ENCODE measurements at regions not wholly inside any gene's neighbourhood (a gene's known extent, or its start where the extent isn't known, plus 50 kb on each side); places are given as distances from the start of the nearest gene placed in this dataset.
"Not testable (repeated sequence)": the region's sequence is repeated elsewhere in the genome, so short reads cannot be mapped to it uniquely, and the experiment has no call there.

DNA sequence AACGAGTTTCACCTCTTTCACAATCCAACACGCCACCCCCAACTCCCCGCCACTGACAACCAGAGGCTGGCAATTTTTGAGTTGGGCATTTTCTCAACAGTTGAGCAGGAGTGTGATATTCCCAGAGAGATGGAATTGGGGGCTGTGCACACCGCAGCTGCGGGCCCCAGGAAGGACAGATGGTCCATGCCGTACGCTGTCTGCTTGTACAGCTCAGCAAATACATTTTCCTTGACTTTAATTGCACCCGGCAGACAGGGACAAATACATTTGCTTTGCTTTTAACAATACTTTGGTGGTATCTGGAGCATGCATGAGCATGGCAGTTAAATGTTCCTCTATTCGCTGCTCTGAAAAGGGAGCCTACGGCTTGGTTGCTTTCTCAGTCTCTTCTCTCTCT lies 354.2 kb upstream of the DPP6 start:
- TF ChIP-seq, protein P1, sequence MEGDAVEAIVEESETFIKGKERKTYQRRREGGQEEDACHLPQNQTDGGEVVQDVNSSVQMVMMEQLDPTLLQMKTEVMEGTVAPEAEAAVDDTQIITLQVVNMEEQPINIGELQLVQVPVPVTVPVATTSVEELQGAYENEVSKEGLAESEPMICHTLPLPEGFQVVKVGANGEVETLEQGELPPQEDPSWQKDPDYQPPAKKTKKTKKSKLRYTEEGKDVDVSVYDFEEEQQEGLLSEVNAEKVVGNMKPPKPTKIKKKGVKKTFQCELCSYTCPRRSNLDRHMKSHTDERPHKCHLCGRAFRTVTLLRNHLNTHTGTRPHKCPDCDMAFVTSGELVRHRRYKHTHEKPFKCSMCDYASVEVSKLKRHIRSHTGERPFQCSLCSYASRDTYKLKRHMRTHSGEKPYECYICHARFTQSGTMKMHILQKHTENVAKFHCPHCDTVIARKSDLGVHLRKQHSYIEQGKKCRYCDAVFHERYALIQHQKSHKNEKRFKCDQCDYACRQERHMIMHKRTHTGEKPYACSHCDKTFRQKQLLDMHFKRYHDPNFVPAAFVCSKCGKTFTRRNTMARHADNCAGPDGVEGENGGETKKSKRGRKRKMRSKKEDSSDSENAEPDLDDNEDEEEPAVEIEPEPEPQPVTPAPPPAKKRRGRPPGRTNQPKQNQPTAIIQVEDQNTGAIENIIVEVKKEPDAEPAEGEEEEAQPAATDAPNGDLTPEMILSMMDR (IDR thresholded peaks at IDR 0.05), result no peak
- Mint-ChIP-seq H3K27me3 (ENCODE audit: insufficient read depth) (no peaks in the 10 kb centered on the region; the same call in 1 of the 2 replicates), H3K4me3 (no peak overlapping the region), H3K4me1 (ENCODE audit: low read depth) (no peaks in the 10 kb centered on the region), H3K36me3 (ENCODE audit: low read depth) (no peaks in the 10 kb centered on the region), H3K27ac (no peak overlapping the region), H3K9me3 (peaks cover 62% of the 10 kb centered on the region)
- DNase-seq, result no peak

DNA sequence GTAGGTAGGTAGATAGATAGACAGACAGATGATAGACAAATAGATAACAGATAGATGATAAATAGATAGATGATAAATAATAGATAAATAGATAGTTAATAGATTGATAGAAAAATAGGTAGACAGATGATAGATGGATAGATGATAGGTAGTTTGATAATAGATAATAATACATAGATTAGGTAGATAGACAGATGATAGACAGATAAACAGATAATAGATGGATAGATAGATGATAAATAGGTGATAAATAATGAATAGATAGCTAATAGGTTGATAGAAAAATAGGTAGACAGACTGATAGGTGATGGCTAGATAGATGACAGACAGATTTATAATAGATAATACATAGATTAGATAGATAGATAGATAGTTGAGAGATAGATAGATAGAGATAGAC lies 350.5 kb upstream of the DPP6 start:
- no peak for DNase-seq
- Mint-ChIP-seq H3K4me1 (ENCODE audit: low read depth) (no peaks in the 10 kb centered on the region), H3K4me3 (no peak overlapping the region), H3K9me3 (peaks cover 44% of the 10 kb centered on the region), H3K27ac (no peak overlapping the region), H3K36me3 (ENCODE audit: low read depth) (no peaks in the 10 kb centered on the region), H3K27me3 (ENCODE audit: insufficient read depth) (no peaks in the 10 kb centered on the region; the same call in 1 of the 2 replicates)
- TF ChIP-seq, protein P1 (IDR thresholded peaks at IDR 0.05), result no peak

DNA sequence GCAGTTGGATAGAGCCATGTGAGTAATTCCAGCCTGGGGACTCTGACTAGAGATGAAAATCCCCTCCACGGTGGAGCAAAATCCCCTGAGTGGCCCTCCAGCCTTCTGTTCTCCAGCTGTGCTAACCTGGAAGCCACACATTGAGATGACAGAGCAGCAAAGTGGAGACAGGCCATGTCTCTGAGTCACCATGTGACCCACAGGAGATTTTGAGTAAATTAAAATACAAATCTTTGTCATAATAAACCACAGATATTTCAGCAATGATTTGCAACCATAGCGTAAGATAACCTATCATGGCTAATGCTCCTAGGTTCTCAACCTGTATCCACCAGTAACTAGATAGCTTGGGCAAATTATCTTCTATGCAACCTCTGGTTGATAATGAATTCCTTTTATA lies 328.3 kb upstream of the DPP6 start:
- H3K4me3 Mint-ChIP-seq; DNase-seq; H3K4me1 Mint-ChIP-seq (ENCODE audit: low read depth); H3K27ac Mint-ChIP-seq; H3K36me3 Mint-ChIP-seq (ENCODE audit: low read depth); H3K27me3 Mint-ChIP-seq (ENCODE audit: insufficient read depth): not testable (repeated sequence)
- peaks cover 29% of the 10 kb centered on the region for H3K9me3 Mint-ChIP-seq

DNA sequence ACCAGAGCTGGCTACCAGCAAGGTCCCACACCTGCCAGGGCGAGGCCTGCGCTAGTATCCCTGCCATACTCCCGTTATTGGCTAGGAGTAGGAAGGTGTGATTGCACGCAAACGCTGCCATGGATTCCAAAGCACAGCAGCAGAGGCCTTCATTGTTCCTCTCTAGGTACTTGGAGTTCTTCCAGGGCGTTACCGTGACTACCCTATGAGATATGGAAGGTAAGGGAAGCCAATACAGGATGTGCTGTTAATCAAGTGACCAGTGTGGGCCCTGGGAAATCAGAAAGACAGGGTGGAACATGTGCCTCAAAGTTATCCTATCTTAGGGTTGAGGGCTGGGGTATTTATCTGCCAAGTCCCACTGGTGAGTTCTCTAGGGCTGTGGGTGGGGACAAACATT lies 320.7 kb upstream of the DPP6 start:
- H3K4me1 Mint-ChIP-seq (ENCODE audit: low read depth); H3K4me3 Mint-ChIP-seq; H3K27ac Mint-ChIP-seq; H3K27me3 Mint-ChIP-seq (ENCODE audit: insufficient read depth); H3K36me3 Mint-ChIP-seq (ENCODE audit: low read depth); DNase-seq: not testable (repeated sequence)
- peaks cover 22% of the 10 kb centered on the region for H3K9me3 Mint-ChIP-seq

DNA sequence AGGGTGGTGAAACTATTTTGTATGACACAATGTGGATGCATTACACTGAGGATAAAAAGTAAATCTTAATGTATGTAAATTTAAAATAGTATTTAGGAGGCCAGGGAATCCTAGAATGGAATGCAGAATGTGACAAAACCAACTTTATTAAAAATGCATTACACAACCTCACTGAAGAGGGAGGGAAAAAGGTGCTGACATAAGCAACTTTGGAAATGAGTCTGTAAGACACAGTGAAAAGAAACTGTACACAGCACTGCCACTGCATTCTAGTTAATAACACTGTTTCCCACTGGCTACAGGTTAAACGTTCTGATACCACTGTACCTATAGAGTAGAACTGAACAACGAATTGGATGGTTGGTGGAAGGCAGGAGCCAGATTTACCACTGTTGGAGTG lies 308.8 kb upstream of the DPP6 start:
- H3K9me3 Mint-ChIP-seq, result peaks cover 33% of the 10 kb centered on the region
- not testable (repeated sequence) for H3K36me3 Mint-ChIP-seq (ENCODE audit: low read depth); H3K4me3 Mint-ChIP-seq; DNase-seq; H3K27me3 Mint-ChIP-seq (ENCODE audit: insufficient read depth); H3K4me1 Mint-ChIP-seq (ENCODE audit: low read depth); H3K27ac Mint-ChIP-seq

DNA sequence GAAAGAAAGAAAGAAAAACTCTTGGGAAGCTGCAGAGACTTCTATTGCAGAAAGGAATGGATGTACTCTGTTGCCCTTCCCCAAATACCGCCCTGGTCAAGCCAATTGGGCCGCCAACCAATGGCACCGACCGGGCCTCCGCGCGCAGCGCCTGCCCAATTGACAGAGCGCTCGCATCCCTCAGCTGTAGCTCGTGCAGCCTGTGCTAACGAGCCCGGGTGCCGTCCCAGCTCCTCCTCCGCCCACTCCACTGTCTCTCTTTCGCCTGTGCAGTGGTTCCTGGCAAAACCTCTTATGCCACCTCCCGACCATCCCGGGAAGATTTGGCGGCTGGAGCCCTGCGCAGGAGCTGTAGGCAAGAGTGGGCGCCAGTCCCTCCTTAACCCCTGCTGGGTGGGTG lies 304.2 kb upstream of the DPP6 start:
- H3K27me3 Mint-ChIP-seq (ENCODE audit: insufficient read depth); H3K36me3 Mint-ChIP-seq (ENCODE audit: low read depth); H3K27ac Mint-ChIP-seq; DNase-seq; H3K4me1 Mint-ChIP-seq (ENCODE audit: low read depth); H3K4me3 Mint-ChIP-seq: not testable (repeated sequence)
- peaks cover 22% of the 10 kb centered on the region for H3K9me3 Mint-ChIP-seq

DNA sequence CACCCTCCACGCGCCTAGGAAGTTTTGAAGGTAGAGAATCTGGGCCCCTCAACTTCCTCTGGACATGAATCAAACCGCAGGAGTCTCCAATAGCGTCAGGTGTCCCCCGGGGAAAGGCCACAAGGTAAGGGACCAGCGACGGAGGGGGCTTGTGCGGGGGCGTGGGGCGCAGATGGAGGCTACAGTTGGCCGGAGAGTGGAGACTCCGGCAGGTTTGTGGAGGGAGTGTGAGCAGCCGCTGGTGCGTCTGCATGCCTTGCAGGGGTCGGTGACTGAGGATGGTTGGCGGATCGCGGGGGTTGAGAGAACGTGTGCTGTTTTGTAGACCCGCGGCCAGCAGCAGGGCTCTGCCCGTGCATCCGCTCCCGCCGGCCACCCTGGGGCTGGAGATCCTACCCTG lies 303.3 kb upstream of the DPP6 start:
- not testable (repeated sequence) for H3K4me3 Mint-ChIP-seq; DNase-seq; H3K27ac Mint-ChIP-seq; H3K36me3 Mint-ChIP-seq (ENCODE audit: low read depth); H3K27me3 Mint-ChIP-seq (ENCODE audit: insufficient read depth); H3K4me1 Mint-ChIP-seq (ENCODE audit: low read depth)
- peaks cover 19% of the 10 kb centered on the region for H3K9me3 Mint-ChIP-seq

DNA sequence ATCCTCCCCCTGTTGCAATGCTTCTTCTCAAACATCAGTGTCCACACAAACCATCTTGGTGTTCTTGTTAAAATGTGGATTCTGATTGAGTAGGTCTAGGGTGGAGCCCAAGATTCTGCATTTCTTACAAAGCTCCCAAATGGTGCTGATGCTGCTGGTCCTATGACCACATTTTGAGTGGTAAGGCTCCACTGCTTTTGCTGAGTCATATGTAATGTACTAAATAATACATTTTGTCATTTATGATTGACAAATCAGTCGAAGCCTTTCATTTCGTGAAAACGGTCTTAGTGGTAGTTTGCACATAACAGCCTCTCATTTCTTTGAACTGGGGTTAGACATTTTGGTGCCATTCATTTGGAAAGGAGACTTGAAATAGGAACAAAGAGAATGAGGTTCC lies 286.3 kb upstream of the DPP6 start:
- H3K9me3 Mint-ChIP-seq, result peaks cover 46% of the 10 kb centered on the region
- H3K36me3 Mint-ChIP-seq (ENCODE audit: low read depth); H3K27me3 Mint-ChIP-seq (ENCODE audit: insufficient read depth); DNase-seq; H3K27ac Mint-ChIP-seq; H3K4me1 Mint-ChIP-seq (ENCODE audit: low read depth); H3K4me3 Mint-ChIP-seq: not testable (repeated sequence)

DNA sequence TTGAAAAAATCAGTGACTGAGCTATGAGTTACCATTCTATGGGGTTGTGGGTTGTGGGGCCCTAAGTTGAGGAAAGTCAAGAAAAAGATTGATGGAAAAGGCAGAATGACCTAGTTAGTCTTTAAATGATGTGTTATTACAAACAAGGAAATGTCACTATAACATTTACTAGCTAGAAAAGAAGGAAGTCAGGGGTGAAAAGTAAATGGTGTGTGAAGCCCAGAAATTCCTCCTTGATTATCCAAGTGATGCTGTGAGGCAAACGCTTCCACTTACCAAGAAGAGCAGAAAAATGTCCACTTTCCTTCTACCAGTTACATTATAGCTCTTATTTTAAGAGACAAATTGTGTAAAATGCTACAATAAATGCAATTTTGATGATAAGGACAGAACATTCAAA lies 285.3 kb upstream of the DPP6 start:
- not testable (repeated sequence) for H3K27me3 Mint-ChIP-seq (ENCODE audit: insufficient read depth); H3K27ac Mint-ChIP-seq; H3K4me1 Mint-ChIP-seq (ENCODE audit: low read depth); H3K4me3 Mint-ChIP-seq; DNase-seq; H3K36me3 Mint-ChIP-seq (ENCODE audit: low read depth)
- peaks cover 46% of the 10 kb centered on the region for H3K9me3 Mint-ChIP-seq
